Natural killer cell (primary cell): ENCODE measurements at regions not wholly inside any gene's neighbourhood (a gene's known extent, or its start where the extent isn't known, plus 50 kb on each side); places are given as distances from the start of the nearest gene placed in this dataset.

Experiments
- ATAC-seq, 3 donors: fragments of 150-1000 bp in 2 of 3; fragments of 200-7000 bp in 1 of 3; cut with Tn5 transposase; 1 replicate in 1 of 3; 2 replicates in 2 of 3; pipeline ENCODE4 v1.10.0; 2021; ENCODE audit warnings: mild to moderate bottlenecking in 2 of 3, moderate library complexity in 2 of 3
- DNase-seq, 2 donors: peaks; one replicate each; pipeline versions ENCODE4 v3.0.0 to v3.0.0-alpha.2; 2013 to 2021; ENCODE audit warnings: mixed read lengths in 1 of 2
- H3K27ac ChIP-seq: one replicate; pipeline ENCODE4 v1.5.1; 2013; ENCODE audit warnings: mild to moderate bottlenecking, low read length
- H3K27me3 ChIP-seq: one replicate; pipeline ENCODE4 v1.6.1; 2013; ENCODE audit warnings: low read length; ENCODE audit not compliant: control insufficient read depth, insufficient read depth
- H3K36me3 ChIP-seq: one replicate; pipeline ENCODE4 v1.6.1; 2013; ENCODE audit warnings: low read length; ENCODE audit not compliant: control insufficient read depth, insufficient read depth
- H3K4me1 ChIP-seq: one replicate; pipeline ENCODE4 v1.6.1; 2013; ENCODE audit warnings: low read length; ENCODE audit not compliant: control insufficient read depth, insufficient read depth
- H3K4me3 ChIP-seq: one replicate; pipeline ENCODE4 v1.5.1; 2013; ENCODE audit warnings: low read length
- H3K9me3 ChIP-seq: one replicate; pipeline ENCODE4 v1.6.1; 2013; ENCODE audit warnings: low read length; ENCODE audit not compliant: control insufficient read depth, insufficient read depth
- H3K27ac Mint-ChIP-seq, 2 donors: one replicate each; pipeline ENCODE4 v1.8.0; 2022; ENCODE audit warnings: mild to moderate bottlenecking in 2 of 2, mixed read lengths in 2 of 2, moderate library complexity in 1 of 2
- H3K27me3 Mint-ChIP-seq, 2 donors: one replicate each; pipeline ENCODE4 v1.8.0; 2022; ENCODE audit warnings: low read depth in 2 of 2, mixed read lengths in 2 of 2
- H3K36me3 Mint-ChIP-seq: one replicate; pipeline ENCODE4 v1.8.0; 2022; ENCODE audit warnings: mixed read lengths
- H3K4me1 Mint-ChIP-seq, 2 donors: one replicate each; pipeline ENCODE4 v1.8.0; 2022; ENCODE audit warnings: mixed read lengths in 2 of 2
- H3K4me3 Mint-ChIP-seq: one replicate; pipeline ENCODE4 v1.8.0; 2022; ENCODE audit warnings: mild to moderate bottlenecking, moderate library complexity, mixed read lengths
- H3K9me3 Mint-ChIP-seq, 2 donors: one replicate each; pipeline ENCODE4 v1.8.0; 2022; ENCODE audit warnings: mixed read lengths in 2 of 2
- CTCF ChIP-seq: fragments of 200-600 bp; IDR thresholded peaks from one replicate; pipeline ENCODE4 v1.8.0; 2022; ENCODE audit warnings: antibody characterized with exemption
- WGBS: methylation state at CpG from one replicate; pipeline ENCODE4 v1.1.7; 2013; ENCODE audit warnings: missing lambda C conversion rate; ENCODE audit not compliant: insufficient coverage; 5-methylcytosine and 5-hydroxymethylcytosine counted together
- intact Hi-C: fragments of 100-400 bp; cut with micrococcal nuclease; formaldehyde crosslinking; loops from one replicate; pipeline ENCODE4 v1.14.2; 2022

- no peaks in the 10 kb centered on the region for H3K36me3 ChIP-seq
- H3K4me1 Mint-ChIP-seq: no peaks in the 10 kb centered on the region
- intact Hi-C loops: no loop called here
- peaks cover 20% of the 10 kb centered on the region for H3K36me3 Mint-ChIP-seq
- DNase-seq: no peak
- peaks cover 24 to 27% of the 10 kb centered on the region in 2 donors for H3K27me3 Mint-ChIP-seq
- H3K9me3 Mint-ChIP-seq: peaks cover 5 to 10% of the 10 kb centered on the region in 2 donors
- H3K4me3 ChIP-seq: no peak overlapping the region
- no peak overlapping the region for H3K27ac ChIP-seq
- no peak for ATAC-seq
- H3K9me3 ChIP-seq: peaks cover 14% of the 10 kb centered on the region
- H3K4me1 ChIP-seq: no peaks in the 10 kb centered on the region
- WGBS: no CpG with 5 or more reads among the region's 1 CpG
- H3K4me3 Mint-ChIP-seq: no peak overlapping the region
- TF ChIP-seq CTCF: no peak
- H3K27me3 ChIP-seq: no peaks in the 10 kb centered on the region
- H3K27ac Mint-ChIP-seq: no peak overlapping the region
Measured at GRCh38 chr4:1589098-1589497, 95.0 kb downstream of the FAM53A start.

- TF ChIP-seq CTCF: no peak
- Mint-ChIP-seq H3K4me1 (no peaks in the 10 kb centered on the region), H3K27me3 (peaks cover 24 to 27% of the 10 kb centered on the region in 2 donors), H3K27ac (no peak overlapping the region), H3K9me3 (peaks cover 5 to 10% of the 10 kb centered on the region in 2 donors), H3K4me3 (no peak overlapping the region), H3K36me3 (peaks cover 20% of the 10 kb centered on the region)
- WGBS: 81% methylated on average over 5 of the region's 5 CpGs
- Histone ChIP-seq H3K4me3 (no peak overlapping the region), H3K4me1 (no peaks in the 10 kb centered on the region), H3K27me3 (no peaks in the 10 kb centered on the region), H3K27ac (no peak overlapping the region), H3K9me3 (peaks cover 14% of the 10 kb centered on the region), H3K36me3 (no peaks in the 10 kb centered on the region)
- intact Hi-C loops: no loop called here
- no peak for DNase-seq
- no peak for ATAC-seq
Measured at GRCh38 chr4:1588306-1588705, 95.8 kb downstream of the FAM53A start.

GRCh38 chr4:1584498-1584897, 99.6 kb downstream of the FAM53A start:
- Mint-ChIP-seq H3K9me3 (peaks cover 0 to 5% of the 10 kb centered on the region in 2 donors), H3K27me3 (peaks cover 14 to 17% of the 10 kb centered on the region in 2 donors), H3K36me3 (peaks cover 10% of the 10 kb centered on the region), H3K4me3 (no peak overlapping the region), H3K4me1 (peaks cover 0 to 4% of the 10 kb centered on the region in 2 donors), H3K27ac (no peak overlapping the region)
- ATAC-seq: no peak
- no peak for DNase-seq
- Histone ChIP-seq H3K27ac (no peak overlapping the region), H3K36me3 (no peaks in the 10 kb centered on the region), H3K4me1 (peaks cover 5% of the 10 kb centered on the region), H3K9me3 (peaks cover 3% of the 10 kb centered on the region), H3K4me3 (no peak overlapping the region), H3K27me3 (no peaks in the 10 kb centered on the region)
- no peak for TF ChIP-seq CTCF
- intact Hi-C loops: loop anchor here (5.0 kb wide), 1 partner anchor 128 kb away; the partner anchor contains the start of gene SLBP
- 61% methylated on average over 3 of the region's 3 CpGs for WGBS

- no peak overlapping the region for H3K4me3 ChIP-seq
- no peak overlapping the region for H3K27ac Mint-ChIP-seq
- intact Hi-C loops: loop anchor here (5.0 kb wide), 1 partner anchor 128 kb away; the partner anchor contains the start of gene SLBP
Measured at GRCh38 chr4:1583859-1584258, 100.3 kb downstream of the FAM53A start.

More at GRCh38 chr4:1583859-1584258, 100.3 kb downstream of the FAM53A start:
- Histone ChIP-seq H3K27me3 (no peaks in the 10 kb centered on the region), H3K9me3 (peaks cover 3% of the 10 kb centered on the region), H3K4me1 (peaks cover 5% of the 10 kb centered on the region), H3K36me3 (no peaks in the 10 kb centered on the region), H3K27ac (no peak overlapping the region)
- no peak overlapping the region for H3K4me3 Mint-ChIP-seq
- H3K4me1 Mint-ChIP-seq: peaks cover 0 to 4% of the 10 kb centered on the region in 2 donors
- ATAC-seq: no peak
- WGBS: 84% methylated on average over 3 of the region's 5 CpGs
- no peak for TF ChIP-seq CTCF
- peaks cover 10 to 13% of the 10 kb centered on the region in 2 donors for H3K27me3 Mint-ChIP-seq
- no peak for DNase-seq
- peaks cover 0 to 2% of the 10 kb centered on the region in 2 donors for H3K9me3 Mint-ChIP-seq
- peaks cover 3% of the 10 kb centered on the region for H3K36me3 Mint-ChIP-seq
